ENCODE measurements at regions not wholly inside any gene's neighbourhood (a gene's known extent, or its start where the extent isn't known, plus 50 kb on each side); places are given as distances from the start of the nearest gene placed in this dataset.

- TF ChIP-seq EZH2 (IDR thresholded peaks at IDR 0.05; ENCODE audit: insufficient read depth, poor library complexity, severe bottlenecking) (no peak), EZH2phosphoT487 (IDR thresholded peaks at IDR 0.05; ENCODE audit: insufficient read depth, low read depth) (no peak)
Measured at GRCh38 chr6:156650896-156651390, 126.2 kb upstream of the ARID1B start.

Data from GM23248 (cell line).